Breast epithelium (tissue), 4 donors: ENCODE measurements at regions not wholly inside any gene's neighbourhood (a gene's known extent, or its start where the extent isn't known, plus 50 kb on each side); places are given as distances from the start of the nearest gene placed in this dataset.

Source experiments
- DNase-seq, 2 donors: peaks; one replicate each; pipeline ENCODE4 v3.0.0-alpha.2; 2019; ENCODE audit warnings: low spot score in 2 of 2
- H3K27ac ChIP-seq, 2 donors: fragments of 200-600 bp; sonication (generic) in 1 of 2; one replicate each; pipeline ENCODE4 v1.5.1; 2016 to 2019; ENCODE audit warnings: mild to moderate bottlenecking in 1 of 2
- H3K27me3 ChIP-seq, 2 donors: fragments of 200-600 bp; sonication (generic) in 1 of 2; one replicate each; pipeline versions ENCODE4 v1.5.1 to v1.6.0; 2017 to 2019; ENCODE audit warnings: control low read depth in 1 of 2, mild to moderate bottlenecking in 1 of 2
- H3K36me3 ChIP-seq: fragments of 200-600 bp; one replicate; pipeline ENCODE4 v1.5.1; 2019
- H3K4me1 ChIP-seq, 2 donors: fragments of 200-600 bp; sonication (generic); one replicate each; pipeline ENCODE4 v1.5.1; 2016 to 2019; ENCODE audit warnings: control low read depth in 1 of 2
- H3K4me3 ChIP-seq, 3 donors: fragments of 200-600 bp; sonication (generic); 1 replicate in 2 of 3; 2 replicates in 1 of 3; pipeline ENCODE4 v1.5.1; 2016 to 2019; ENCODE audit warnings: mild to moderate bottlenecking in 3 of 3, moderate library complexity in 2 of 3
- H3K9me3 ChIP-seq, 2 donors: fragments of 200-600 bp; sonication (generic) in 1 of 2; one replicate each; pipeline ENCODE4 v1.5.1; 2016 to 2019; ENCODE audit warnings: control low read depth in 1 of 2
- CTCF ChIP-seq, 3 donors: fragments of 450-650 bp; IDR thresholded peaks; one replicate each; pipeline ENCODE4 v1.5.1; 2016 to 2017; ENCODE audit warnings: antibody characterized with exemption in 3 of 3, mild to moderate bottlenecking in 3 of 3, moderate library complexity in 3 of 3
- POLR2A ChIP-seq: fragments of 450-650 bp; IDR thresholded peaks from one replicate; pipeline ENCODE4 v1.6.1; 2016; ENCODE audit warnings: antibody characterized with exemption, mild to moderate bottlenecking, moderate library complexity
- POLR2AphosphoS5 ChIP-seq, 3 donors: sonication (generic); formaldehyde crosslinking; IDR thresholded peaks; one replicate each; pipeline ENCODE4 v1.6.1; 2017; ENCODE audit warnings: antibody characterized with exemption in 3 of 3
- intact Hi-C: fragments of 100-400 bp; cut with DNase I; formaldehyde crosslinking; loops from one replicate; pipeline ENCODE4 v1.15.1; 2023; ENCODE audit warnings: low total_unique reads

GRCh38 chr2:7403092-7403775 is 486.0 kb downstream of the RNF144A start:
- TF ChIP-seq CTCF (IDR thresholded peaks at IDR 0.05) (no peak), POLR2A (no peak), POLR2AphosphoS5 (IDR thresholded peaks at IDR 0.05) (no peak)
- Histone ChIP-seq H3K4me3 (no peak overlapping the region), H3K4me1 (no peaks in the 10 kb centered on the region), H3K36me3 (no peaks in the 10 kb centered on the region), H3K27me3 (no peaks in the 10 kb centered on the region), H3K27ac (no peak overlapping the region), H3K9me3 (no peaks in the 10 kb centered on the region)
- DNase-seq = no peak
- intact Hi-C loops = no loop called here

- DNase-seq = no peak
- no peak overlapping the region for H3K27ac ChIP-seq
- no peak overlapping the region for H3K4me3 ChIP-seq
- intact Hi-C loops = no loop called here
- H3K27me3 ChIP-seq = no peaks in the 10 kb centered on the region
- no peaks in the 10 kb centered on the region for H3K4me1 ChIP-seq
- H3K36me3 ChIP-seq = no peaks in the 10 kb centered on the region
- TF ChIP-seq POLR2A (no peak), POLR2AphosphoS5 (IDR thresholded peaks at IDR 0.05) (no peak), CTCF (IDR thresholded peaks at IDR 0.05) (no peak)
- no peaks in the 10 kb centered on the region for H3K9me3 ChIP-seq
Observed at GRCh38 chr2:7405861-7406715, 488.9 kb downstream of the RNF144A start.

- DNase-seq = no peak
- TF ChIP-seq CTCF (IDR thresholded peaks at IDR 0.05) (no peak), POLR2AphosphoS5 (IDR thresholded peaks at IDR 0.05) (no peak), POLR2A (no peak)
- Histone ChIP-seq H3K27ac (no peak overlapping the region), H3K9me3 (no peaks in the 10 kb centered on the region), H3K4me1 (no peaks in the 10 kb centered on the region), H3K4me3 (no peak overlapping the region), H3K27me3 (no peaks in the 10 kb centered on the region), H3K36me3 (no peaks in the 10 kb centered on the region)
- intact Hi-C loops = no loop called here
Observed at GRCh38 chr2:7407001-7407400, 489.8 kb downstream of the RNF144A start.

GRCh38 chr2:7407906-7408680 is 490.9 kb downstream of the RNF144A start:
- Histone ChIP-seq H3K36me3 (no peaks in the 10 kb centered on the region), H3K27ac (no peak overlapping the region), H3K4me3 (no peak overlapping the region), H3K4me1 (no peaks in the 10 kb centered on the region), H3K9me3 (no peaks in the 10 kb centered on the region), H3K27me3 (no peaks in the 10 kb centered on the region)
- TF ChIP-seq POLR2A (no peak), CTCF (IDR thresholded peaks at IDR 0.05) (no peak), POLR2AphosphoS5 (IDR thresholded peaks at IDR 0.05) (no peak)
- no peak for DNase-seq
- intact Hi-C loops = no loop called here
